ENCODE measurements at regions not wholly inside any gene's neighbourhood (a gene's known extent, or its start where the extent isn't known, plus 50 kb on each side); places are given as distances from the start of the nearest gene placed in this dataset.

DNA sequence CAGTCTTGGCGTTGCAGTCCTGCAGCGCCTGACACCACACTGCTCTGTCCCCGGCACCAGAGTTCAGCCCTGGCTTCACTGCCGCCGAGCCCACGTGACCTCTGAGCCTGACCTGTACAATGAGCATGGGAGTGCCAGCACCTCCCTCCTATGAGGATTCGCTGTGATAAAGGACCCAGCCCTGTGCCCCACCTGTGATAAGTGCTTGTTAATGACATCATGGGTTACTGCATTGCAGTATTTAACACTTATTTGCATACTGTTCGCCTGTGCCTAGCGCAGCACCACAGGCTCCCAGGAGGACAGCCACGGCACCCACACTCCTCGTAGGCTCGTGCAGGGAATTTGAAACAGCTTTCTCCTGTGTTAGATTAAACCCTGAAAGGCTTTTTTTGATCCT is 118.2 kb upstream of the GSC start:
- H4K8ac ChIP-seq (replicated peaks; ENCODE audit: insufficient read length, low read depth, low read length): no peak overlapping the region
- Mint-ChIP-seq H3K27me3 (ENCODE audit: low read depth) (peaks cover 11% of the 10 kb centered on the region), H3K27ac (peak overlapping the region in 2 of 3 experiments; percentile 56 to 89; a peak in 2 of 7 replicates), H3K4me1 (no peaks in the 10 kb centered on the region), H3K4me3 (no peak overlapping the region), H3K36me3 (ENCODE audit: insufficient read depth in 1 of 3, low read depth in 3 of 3) (no peaks in the 10 kb centered on the region), H3K9me3 (no peaks in the 10 kb centered on the region)
- DNase-seq: no peak
- no peaks in the 10 kb centered on the region for H3K27me3 ChIP-seq (ENCODE audit: insufficient read depth, low read length)
- no peak overlapping the region for H3K4ac ChIP-seq (ENCODE audit: low read depth, low read length)
- H2BK20ac ChIP-seq (ENCODE audit: low read depth, low read length, poor library complexity, severe bottlenecking): no peak overlapping the region
- no peak overlapping the region for H2BK120ac ChIP-seq (ENCODE audit: low read depth, low read length, poor library complexity, severe bottlenecking)
- H2AK5ac ChIP-seq (ENCODE audit: insufficient read length, low read length): no peak overlapping the region
- H3K56ac ChIP-seq (ENCODE audit: insufficient read length, low read depth, low read length): no peak overlapping the region
- H3K79me2 ChIP-seq (ENCODE audit: insufficient read depth, low read length): no peaks in the 10 kb centered on the region
- H3K23me2 ChIP-seq (ENCODE audit: insufficient read length, low read depth, low read length, poor library complexity, severe bottlenecking): no peaks in the 10 kb centered on the region
- H4K20me1 ChIP-seq (ENCODE audit: control insufficient read depth, insufficient read depth, insufficient read length): no peaks in the 10 kb centered on the region
- H3K4me2 ChIP-seq (ENCODE audit: insufficient read depth, insufficient read length, low read length): no peak overlapping the region
- H3K9ac ChIP-seq (ENCODE audit: extremely low read depth, insufficient read length, low read length): no peak overlapping the region
- no peaks in the 10 kb centered on the region for H3K4me1 ChIP-seq (ENCODE audit: insufficient read depth, low read length)
- H2AFZ ChIP-seq (ENCODE audit: low read length): no peak overlapping the region
- H3K23ac ChIP-seq (ENCODE audit: insufficient read length, low read depth, low read length): no peak overlapping the region
- no peak overlapping the region for H4K91ac ChIP-seq (ENCODE audit: insufficient read length, low read depth, low read length)
- no peak overlapping the region for H3K27ac ChIP-seq (ENCODE audit: insufficient read length, low read depth, low read length)
- no peak overlapping the region for H3T11ph ChIP-seq (ENCODE audit: low read length)
- H3K79me1 ChIP-seq (ENCODE audit: insufficient read depth, low read depth, low read length, poor library complexity, severe bottlenecking): no peaks in the 10 kb centered on the region
- no peak overlapping the region for H3K18ac ChIP-seq (ENCODE audit: insufficient read length, low read depth, low read length)
- TF ChIP-seq, protein P1, sequence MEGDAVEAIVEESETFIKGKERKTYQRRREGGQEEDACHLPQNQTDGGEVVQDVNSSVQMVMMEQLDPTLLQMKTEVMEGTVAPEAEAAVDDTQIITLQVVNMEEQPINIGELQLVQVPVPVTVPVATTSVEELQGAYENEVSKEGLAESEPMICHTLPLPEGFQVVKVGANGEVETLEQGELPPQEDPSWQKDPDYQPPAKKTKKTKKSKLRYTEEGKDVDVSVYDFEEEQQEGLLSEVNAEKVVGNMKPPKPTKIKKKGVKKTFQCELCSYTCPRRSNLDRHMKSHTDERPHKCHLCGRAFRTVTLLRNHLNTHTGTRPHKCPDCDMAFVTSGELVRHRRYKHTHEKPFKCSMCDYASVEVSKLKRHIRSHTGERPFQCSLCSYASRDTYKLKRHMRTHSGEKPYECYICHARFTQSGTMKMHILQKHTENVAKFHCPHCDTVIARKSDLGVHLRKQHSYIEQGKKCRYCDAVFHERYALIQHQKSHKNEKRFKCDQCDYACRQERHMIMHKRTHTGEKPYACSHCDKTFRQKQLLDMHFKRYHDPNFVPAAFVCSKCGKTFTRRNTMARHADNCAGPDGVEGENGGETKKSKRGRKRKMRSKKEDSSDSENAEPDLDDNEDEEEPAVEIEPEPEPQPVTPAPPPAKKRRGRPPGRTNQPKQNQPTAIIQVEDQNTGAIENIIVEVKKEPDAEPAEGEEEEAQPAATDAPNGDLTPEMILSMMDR (conservative IDR thresholded peaks at IDR 0.05): no peak
- no peak overlapping the region for H2BK5ac ChIP-seq (ENCODE audit: insufficient read length, low read length)
- H3K9me3 ChIP-seq (ENCODE audit: control insufficient read depth, low read depth, low read length): no peaks in the 10 kb centered on the region
- no peak overlapping the region for H2BK15ac ChIP-seq (ENCODE audit: low read depth, low read length)
- WGBS (ENCODE audit: extremely low coverage, insufficient read length, low lambda C conversion rate): no CpG with 5 or more reads among the region's 12 CpGs
- H2BK12ac ChIP-seq (ENCODE audit: insufficient read length, low read depth, low read length): no peak overlapping the region
- H4K5ac ChIP-seq (ENCODE audit: insufficient read length, low read depth, low read length): no peak overlapping the region
- no peak overlapping the region for H3K14ac ChIP-seq (ENCODE audit: insufficient read depth, low read length)

Data from H9 (cell line).